BE2C (cell line): ENCODE measurements at regions not wholly inside any gene's neighbourhood (a gene's known extent, or its start where the extent isn't known, plus 50 kb on each side); places are given as distances from the start of the nearest gene placed in this dataset.

ENCODE experiments used
- DNase-seq: peaks from one replicate; pipeline ENCODE4 v3.0.0-alpha.2; 2020
- H3K27me3 ChIP-seq: fragments of 250-450 bp; sonication (Bioruptor Pico); 2 replicates; pipeline ENCODE4 v1.5.1; 2020; ENCODE audit warnings: mild to moderate bottlenecking
- H3K36me3 ChIP-seq: fragments of 250-450 bp; sonication (Bioruptor Pico); 2 replicates; pipeline ENCODE4 v1.5.1; 2020; ENCODE audit warnings: mild to moderate bottlenecking
- H3K4me1 ChIP-seq: fragments of 250-450 bp; sonication (Bioruptor Pico); 2 replicates; pipeline ENCODE4 v1.5.1; 2020
- H3K4me3 ChIP-seq: 2 replicates; pipeline ENCODE4 v1.5.1; 2011; ENCODE audit warnings: low read depth, low read length
- H3K9me3 ChIP-seq: fragments of 250-450 bp; sonication (Bioruptor Pico); 2 replicates; pipeline ENCODE4 v1.5.1; 2020
- CTCF ChIP-seq: IDR thresholded peaks from 2 replicates; pipeline ENCODE4 v1.5.1; 2012; ENCODE audit warnings: mild to moderate bottlenecking, low read depth, low read length

GRCh38 chr20:58017970-58018530, 210.4 kb downstream of the ANKRD60 start:
- H3K4me1 ChIP-seq = peaks cover 15% of the 10 kb centered on the region
- no peak overlapping the region for H3K4me3 ChIP-seq
- DNase-seq = no peak
- no peaks in the 10 kb centered on the region for H3K27me3 ChIP-seq
- no peaks in the 10 kb centered on the region for H3K36me3 ChIP-seq
- no peak for TF ChIP-seq CTCF
- no peaks in the 10 kb centered on the region for H3K9me3 ChIP-seq

- Histone ChIP-seq H3K4me3 (no peak overlapping the region), H3K27me3 (no peaks in the 10 kb centered on the region), H3K9me3 (no peaks in the 10 kb centered on the region), H3K4me1 (peaks cover 15% of the 10 kb centered on the region), H3K36me3 (no peaks in the 10 kb centered on the region)
- no peak for TF ChIP-seq CTCF
- DNase-seq = no peak
Observed at GRCh38 chr20:58017231-58017969, 211.1 kb downstream of the ANKRD60 start.

GRCh38 chr20:58016779-58017178, 211.7 kb downstream of the ANKRD60 start:
- H3K4me3 ChIP-seq = no peak overlapping the region
- no peaks in the 10 kb centered on the region for H3K27me3 ChIP-seq
- no peak for TF ChIP-seq CTCF
- DNase-seq = no peak
- no peaks in the 10 kb centered on the region for H3K9me3 ChIP-seq
- H3K4me1 ChIP-seq = peaks cover 15% of the 10 kb centered on the region
- H3K36me3 ChIP-seq = no peaks in the 10 kb centered on the region

- no peak for DNase-seq
- no peaks in the 10 kb centered on the region; the same call in 1 of the 2 replicates for H3K4me1 ChIP-seq
- H3K36me3 ChIP-seq = no peaks in the 10 kb centered on the region
- H3K4me3 ChIP-seq = no peak overlapping the region
- no peak for TF ChIP-seq CTCF
- no peaks in the 10 kb centered on the region for H3K27me3 ChIP-seq
- H3K9me3 ChIP-seq = no peaks in the 10 kb centered on the region
Observed at GRCh38 chr20:58014628-58015315, 213.7 kb downstream of the ANKRD60 start.

GRCh38 chr20:58012731-58013510, 215.5 kb downstream of the ANKRD60 start:
- H3K4me3 ChIP-seq = no peak overlapping the region
- no peaks in the 10 kb centered on the region for H3K9me3 ChIP-seq
- H3K27me3 ChIP-seq = no peaks in the 10 kb centered on the region
- no peaks in the 10 kb centered on the region for H3K36me3 ChIP-seq
- no peak for TF ChIP-seq CTCF
- no peak for DNase-seq
- H3K4me1 ChIP-seq = no peaks in the 10 kb centered on the region
